CD4-positive, CD25-positive, alpha-beta regulatory T cell (primary cell): ENCODE measurements at regions not wholly inside any gene's neighbourhood (a gene's known extent, or its start where the extent isn't known, plus 50 kb on each side); places are given as distances from the start of the nearest gene placed in this dataset.

ENCODE experiments used
- ATAC-seq, 2 donors: fragments of 150-1000 bp; cut with Tn5 transposase; one replicate each; pipeline ENCODE4 v1.10.0; 2021; ENCODE audit warnings: low read depth in 2 of 2, moderate number of reproducible peaks in 2 of 2, moderate library complexity in 1 of 2
- DNase-seq, 3 donors: peaks; one replicate each; pipeline versions ENCODE4 v3.0.0 to v3.0.0-alpha.2; 2012 to 2022; ENCODE audit warnings: mixed read lengths in 1 of 3
- H3K27ac ChIP-seq: one replicate; pipeline ENCODE4 v1.7.0; 2013; ENCODE audit warnings: mild to moderate bottlenecking, low read length; ENCODE audit not compliant: insufficient read depth, poor library complexity, severe bottlenecking
- H3K27me3 ChIP-seq: one replicate; pipeline ENCODE4 v1.7.0; 2013; ENCODE audit warnings: low read length; ENCODE audit not compliant: control insufficient read depth, insufficient read depth
- H3K36me3 ChIP-seq: one replicate; pipeline ENCODE4 v1.7.0; 2013; ENCODE audit warnings: mild to moderate bottlenecking, low read length, moderate library complexity; ENCODE audit not compliant: control insufficient read depth, insufficient read depth
- H3K4me1 ChIP-seq: 2 replicates; pipeline ENCODE4 v1.7.0; 2013; ENCODE audit warnings: mild to moderate bottlenecking, low read length; ENCODE audit not compliant: insufficient read depth, control insufficient read depth, poor library complexity, severe bottlenecking
- H3K4me3 ChIP-seq: one replicate; pipeline ENCODE4 v1.7.0; 2013; ENCODE audit warnings: low read depth, mild to moderate bottlenecking, low read length, moderate library complexity
- H3K9me3 ChIP-seq, 2 experiments: 1 replicate in 1 of 2; 2 replicates in 1 of 2; pipeline ENCODE4 v1.7.0; 2013; ENCODE audit warnings: low read length in 2 of 2, mild to moderate bottlenecking in 1 of 2, moderate library complexity in 1 of 2; ENCODE audit not compliant: control insufficient read depth in 2 of 2
- H3K27ac Mint-ChIP-seq, 3 donors: one replicate each; pipeline ENCODE4 v1.8.0; 2020 to 2022; ENCODE audit warnings: mild to moderate bottlenecking in 3 of 3, mixed read lengths in 3 of 3, moderate library complexity in 2 of 3
- H3K27me3 Mint-ChIP-seq: one replicate; pipeline ENCODE4 v1.8.0; 2022; ENCODE audit warnings: mild to moderate bottlenecking, mixed read lengths
- H3K36me3 Mint-ChIP-seq: one replicate; pipeline ENCODE4 v1.8.0; 2020; ENCODE audit warnings: mixed read lengths
- H3K4me1 Mint-ChIP-seq, 4 donors: one replicate each; pipeline ENCODE4 v1.8.0; 2020 to 2022; ENCODE audit warnings: mixed read lengths in 4 of 4, mild to moderate bottlenecking in 1 of 4
- H3K4me3 Mint-ChIP-seq, 4 donors: one replicate each; pipeline ENCODE4 v1.8.0; 2020 to 2022; ENCODE audit warnings: mild to moderate bottlenecking in 4 of 4, mixed read lengths in 4 of 4, moderate library complexity in 3 of 4
- H3K9me3 Mint-ChIP-seq, 7 donors: one replicate each; pipeline ENCODE4 v1.8.0; 2020 to 2022; ENCODE audit warnings: mixed read lengths in 7 of 7, mild to moderate bottlenecking in 3 of 7, moderate library complexity in 2 of 7

DNA sequence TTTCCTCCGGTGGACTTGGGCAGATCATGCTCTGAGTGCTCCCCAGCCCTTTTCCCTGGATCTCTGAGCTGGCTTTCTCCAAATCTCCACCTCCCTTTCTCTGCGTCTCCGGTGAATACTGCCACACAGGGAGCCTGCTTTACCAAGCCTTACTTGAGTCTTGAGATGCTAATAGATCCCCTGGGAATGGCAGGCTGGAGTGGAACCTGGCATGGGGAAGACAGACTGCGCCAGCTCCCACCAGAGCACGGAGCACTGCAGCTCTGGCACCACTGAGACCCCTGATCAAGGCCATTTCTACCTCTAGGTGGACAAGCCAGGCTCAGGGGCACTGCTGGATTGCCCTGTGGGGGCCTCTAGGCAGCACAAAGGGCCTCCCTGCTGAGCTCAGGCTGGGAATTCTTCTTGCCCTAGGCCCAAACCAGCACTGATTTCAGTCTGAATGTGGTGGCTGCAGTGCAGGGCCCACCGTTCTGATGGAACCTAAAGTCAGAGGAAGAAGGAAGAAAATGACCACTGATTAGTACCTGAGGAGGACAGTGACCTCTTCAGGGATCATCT is 74.3 kb upstream of the CRHR1 start:
- Mint-ChIP-seq H3K4me3 (no peak overlapping the region), H3K27me3 (peaks cover 28% of the 10 kb centered on the region)

DNA sequence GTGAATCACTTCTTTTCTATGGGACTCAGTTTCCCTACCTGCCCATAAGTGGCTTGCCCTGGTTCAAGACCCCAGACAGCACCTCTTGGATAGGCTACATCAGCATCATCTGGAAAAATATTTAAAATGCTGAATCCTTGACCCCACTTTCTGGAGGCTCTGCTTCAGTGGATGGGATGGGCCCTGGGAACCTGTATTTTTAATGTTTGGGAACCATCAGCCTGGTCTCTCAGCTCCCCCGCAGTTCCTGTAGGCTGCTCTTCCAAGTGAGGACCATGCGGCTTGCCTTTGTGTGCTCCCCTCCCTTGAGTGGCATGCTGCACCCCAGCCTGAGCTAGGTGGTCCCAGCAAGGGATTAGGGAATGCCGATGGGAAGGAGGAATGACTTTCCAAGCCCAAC is 68.3 kb upstream of the CRHR1 start:
- H3K4me1 ChIP-seq, result no peaks in the 10 kb centered on the region
- peaks cover 40% of the 10 kb centered on the region for H3K27me3 Mint-ChIP-seq
- peaks cover 2% of the 10 kb centered on the region for H3K27me3 ChIP-seq
- H3K4me1 Mint-ChIP-seq, result no peaks in the 10 kb centered on the region
- ATAC-seq, result no peak
- H3K27ac Mint-ChIP-seq, result no peak overlapping the region
- no peak for DNase-seq
- no peaks in the 10 kb centered on the region for H3K36me3 ChIP-seq
- H3K4me3 ChIP-seq, result no peak overlapping the region
- H3K4me3 Mint-ChIP-seq, result no peak overlapping the region
- peaks cover 0 to 2% (median 0%) of the 10 kb centered on the region in 7 donors for H3K9me3 Mint-ChIP-seq
- H3K27ac ChIP-seq, result no peak overlapping the region
- peaks cover 3% of the 10 kb centered on the region for H3K36me3 Mint-ChIP-seq
- no peaks in the 10 kb centered on the region for H3K9me3 ChIP-seq

More for the DNA sequence above, 74.3 kb upstream of the CRHR1 start:
- Histone ChIP-seq H3K9me3 (no peaks in the 10 kb centered on the region), H3K4me3 (no peak overlapping the region), H3K27ac (no peak overlapping the region), H3K36me3 (no peaks in the 10 kb centered on the region), H3K4me1 (no peaks in the 10 kb centered on the region), H3K27me3 (peaks cover 2% of the 10 kb centered on the region)
- Mint-ChIP-seq H3K27ac (no peak overlapping the region), H3K9me3 (peaks cover 0 to 2% (median 0%) of the 10 kb centered on the region in 7 donors), H3K36me3 (no peaks in the 10 kb centered on the region), H3K4me1 (no peaks in the 10 kb centered on the region)
- ATAC-seq, result no peak
- DNase-seq, result no peak

DNA sequence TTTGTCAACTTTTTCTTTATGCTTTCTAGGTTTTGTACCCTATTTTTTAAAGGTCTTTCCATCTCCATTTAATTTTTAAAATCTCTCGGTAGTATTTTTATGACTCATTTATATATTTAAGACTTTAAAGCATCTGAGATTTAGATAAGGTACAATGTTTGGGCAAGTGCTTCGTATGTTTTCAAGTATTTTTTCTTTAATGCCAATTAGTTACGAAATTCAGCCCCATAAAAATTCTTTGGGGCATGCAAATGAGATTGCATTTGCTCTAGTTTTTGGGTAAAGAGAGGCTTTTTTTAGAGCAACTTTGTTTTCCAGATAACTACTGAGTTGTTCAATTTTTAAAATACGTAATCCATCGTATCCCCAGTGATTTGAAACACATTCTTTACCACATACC is 65.3 kb upstream of the CRHR1 start:
- DNase-seq (no peak), ATAC-seq (no peak)
- H3K27ac ChIP-seq, result no peak overlapping the region
- Mint-ChIP-seq H3K4me1 (no peaks in the 10 kb centered on the region), H3K27ac (no peak overlapping the region), H3K4me3 (no peak overlapping the region), H3K9me3 (peaks cover 0 to 4% (median under 1%) of the 10 kb centered on the region in 7 donors), H3K36me3 (peaks cover 3% of the 10 kb centered on the region), H3K27me3 (peaks cover 53% of the 10 kb centered on the region)
- H3K9me3 ChIP-seq, result no peaks in the 10 kb centered on the region
- no peaks in the 10 kb centered on the region for H3K4me1 ChIP-seq
- H3K4me3 ChIP-seq, result no peak overlapping the region
- peaks cover 6% of the 10 kb centered on the region for H3K27me3 ChIP-seq
- H3K36me3 ChIP-seq, result no peaks in the 10 kb centered on the region

DNA sequence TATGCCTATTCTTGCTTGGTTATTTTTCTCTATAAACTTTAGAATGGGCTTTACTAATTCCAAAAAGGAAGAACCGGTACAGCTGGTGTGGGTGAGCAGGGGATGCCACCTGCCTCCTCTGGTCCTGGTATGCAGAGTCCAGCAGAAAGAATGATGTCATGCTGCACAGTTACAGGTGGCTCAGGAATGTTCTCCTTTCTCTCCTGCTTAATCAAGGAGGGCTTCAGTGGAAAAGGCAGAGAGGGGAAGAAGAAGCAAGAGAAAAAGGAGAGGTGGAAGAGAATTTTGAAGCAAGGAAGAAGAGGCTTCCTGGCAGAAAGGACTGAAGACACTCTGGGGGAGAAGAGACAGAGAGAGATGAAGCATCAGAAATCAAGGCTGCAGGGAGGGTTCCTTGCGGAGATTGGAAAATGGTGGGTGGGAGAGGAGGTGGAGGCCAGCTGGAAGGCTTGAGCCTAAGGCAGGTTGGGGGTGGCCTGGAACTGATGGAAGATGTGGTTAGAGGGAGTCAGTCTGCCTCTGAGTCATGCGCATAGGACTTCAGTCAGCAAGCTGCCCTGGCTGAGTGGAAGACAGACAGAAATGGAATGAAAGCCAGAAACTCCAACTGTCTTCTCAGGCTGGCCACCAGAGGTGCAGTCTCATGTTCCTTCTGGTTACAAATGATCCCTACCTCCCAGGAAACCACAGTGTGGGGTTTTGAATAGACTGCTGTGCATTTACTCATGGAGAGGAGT is 64.6 kb upstream of the CRHR1 start:
- H3K27ac Mint-ChIP-seq, result no peak overlapping the region
- H3K4me3 ChIP-seq, result no peak overlapping the region
- no peaks in the 10 kb centered on the region for H3K4me1 ChIP-seq
- H3K4me1 Mint-ChIP-seq, result no peaks in the 10 kb centered on the region
- H3K27ac ChIP-seq, result no peak overlapping the region
- H3K36me3 Mint-ChIP-seq, result peaks cover 3% of the 10 kb centered on the region
- no peaks in the 10 kb centered on the region for H3K36me3 ChIP-seq
- peaks cover 0 to 4% of the 10 kb centered on the region in 2 experiments for H3K9me3 ChIP-seq
- H3K27me3 Mint-ChIP-seq, result peaks cover 55% of the 10 kb centered on the region
- H3K27me3 ChIP-seq, result peaks cover 6% of the 10 kb centered on the region
- no peak for ATAC-seq
- DNase-seq, result no peak
- no peak overlapping the region for H3K4me3 Mint-ChIP-seq
- H3K9me3 Mint-ChIP-seq, result peaks cover 0 to 5% (median 3%) of the 10 kb centered on the region in 7 donors

DNA sequence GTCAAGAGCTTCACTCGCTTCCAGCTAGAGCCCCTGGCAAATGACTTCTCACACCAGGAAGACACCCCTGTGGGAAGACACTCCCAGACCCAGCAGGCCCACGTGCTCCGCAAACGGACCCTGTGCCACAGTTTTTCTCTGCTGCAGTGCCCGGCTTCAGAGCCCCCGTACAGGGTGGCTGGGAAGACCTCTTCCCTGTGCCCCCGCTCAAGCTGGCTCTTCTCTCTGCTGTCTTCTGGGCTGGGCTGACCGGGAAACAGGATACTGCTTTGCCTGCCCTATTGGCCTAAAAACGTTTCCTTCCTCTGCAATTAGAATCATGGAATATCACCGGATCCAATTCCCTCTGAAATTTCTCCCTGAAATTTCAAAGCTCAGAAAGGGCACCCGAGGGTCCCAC is 63.7 kb upstream of the CRHR1 start:
- Mint-ChIP-seq H3K27me3 (peaks cover 59% of the 10 kb centered on the region), H3K36me3 (peaks cover 3% of the 10 kb centered on the region), H3K4me3 (no peak overlapping the region), H3K27ac (no peak overlapping the region), H3K9me3 (peaks cover 0 to 9% (median 3%) of the 10 kb centered on the region in 7 donors), H3K4me1 (no peaks in the 10 kb centered on the region)
- no peaks in the 10 kb centered on the region for H3K36me3 ChIP-seq
- no peak for DNase-seq
- H3K4me3 ChIP-seq, result no peak overlapping the region
- H3K9me3 ChIP-seq, result peaks cover 0 to 4% of the 10 kb centered on the region in 2 experiments
- H3K27me3 ChIP-seq, result peaks cover 6% of the 10 kb centered on the region
- no peaks in the 10 kb centered on the region for H3K4me1 ChIP-seq
- no peak for ATAC-seq
- no peak overlapping the region for H3K27ac ChIP-seq

DNA sequence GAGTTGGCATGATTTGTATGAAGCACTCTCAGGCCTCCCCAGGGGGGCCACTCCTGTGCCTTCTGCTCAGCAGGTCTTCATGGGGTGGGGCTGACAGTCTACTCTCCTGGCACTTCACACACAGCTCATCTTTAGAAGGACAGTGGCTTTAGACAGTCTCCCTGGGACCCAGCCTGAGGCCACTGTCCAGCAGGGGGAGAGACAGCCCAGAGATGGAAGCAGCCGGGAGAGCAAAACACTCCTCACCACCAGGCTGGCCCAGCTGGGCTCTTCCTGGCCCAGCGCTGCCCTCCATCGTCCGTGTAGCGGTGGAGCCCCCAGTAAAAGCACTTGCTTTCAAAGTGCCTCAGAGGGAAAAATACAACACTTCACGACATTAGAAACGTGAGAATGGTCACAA is 62.0 kb upstream of the CRHR1 start:
- peaks cover 0 to 4% of the 10 kb centered on the region in 2 experiments for H3K9me3 ChIP-seq
- H3K36me3 Mint-ChIP-seq, result peaks cover 3% of the 10 kb centered on the region
- no peak for DNase-seq
- H3K27ac ChIP-seq, result no peak overlapping the region
- no peaks in the 10 kb centered on the region for H3K36me3 ChIP-seq
- no peaks in the 10 kb centered on the region for H3K4me1 ChIP-seq
- H3K4me1 Mint-ChIP-seq, result no peaks in the 10 kb centered on the region
- no peak overlapping the region for H3K4me3 Mint-ChIP-seq
- peaks cover 0 to 10% (median 4%) of the 10 kb centered on the region in 7 donors for H3K9me3 Mint-ChIP-seq
- peaks cover 60% of the 10 kb centered on the region for H3K27me3 Mint-ChIP-seq
- H3K27me3 ChIP-seq, result peaks cover 6% of the 10 kb centered on the region
- H3K4me3 ChIP-seq, result no peak overlapping the region
- H3K27ac Mint-ChIP-seq, result no peak overlapping the region
- ATAC-seq, result no peak

DNA sequence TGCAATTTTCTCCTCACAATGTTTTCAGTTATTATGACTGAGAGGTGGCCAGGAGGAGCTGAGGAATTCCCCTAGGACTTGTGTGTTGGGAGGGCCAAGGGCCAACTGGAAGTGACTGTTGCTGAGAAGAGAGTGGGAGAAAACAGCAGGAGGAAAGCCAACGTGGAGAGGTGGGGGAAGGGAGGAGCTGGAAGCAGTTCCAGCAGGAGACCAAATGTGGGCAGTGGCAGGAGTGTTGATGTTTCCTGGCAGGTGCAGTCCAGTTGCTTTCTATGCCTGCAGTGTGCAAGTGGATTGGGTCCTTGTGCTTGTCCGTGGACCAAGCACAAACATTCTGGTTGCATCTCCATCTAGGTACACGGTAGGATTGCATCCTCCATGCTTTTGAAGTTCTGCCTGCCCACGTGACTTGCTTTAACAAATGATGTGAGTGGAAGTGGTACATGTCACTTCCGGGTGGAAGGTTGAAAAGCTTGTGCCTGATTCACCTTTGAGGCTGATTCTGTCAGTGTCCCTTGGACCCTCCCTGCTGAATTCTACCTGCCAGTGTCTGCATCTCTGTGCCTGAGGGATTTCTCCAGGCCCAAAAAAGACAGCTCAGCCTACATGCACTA is 54.7 kb upstream of the CRHR1 start:
- no peaks in the 10 kb centered on the region for H3K4me1 Mint-ChIP-seq
- H3K27ac Mint-ChIP-seq, result peak overlapping the region in 1 of 3 donors; percentile 39
- H3K4me3 ChIP-seq, result no peak overlapping the region
- peaks cover 7 to 14% of the 10 kb centered on the region in 2 experiments for H3K9me3 ChIP-seq
- H3K27ac ChIP-seq, result no peak overlapping the region
- H3K27me3 ChIP-seq, result peaks cover 4% of the 10 kb centered on the region
- H3K4me3 Mint-ChIP-seq, result no peak overlapping the region
- no peaks in the 10 kb centered on the region for H3K4me1 ChIP-seq
- DNase-seq (no peak), ATAC-seq (no peak)
- H3K27me3 Mint-ChIP-seq, result peaks cover 14% of the 10 kb centered on the region
- H3K36me3 ChIP-seq, result no peaks in the 10 kb centered on the region
- H3K36me3 Mint-ChIP-seq, result no peaks in the 10 kb centered on the region
- H3K9me3 Mint-ChIP-seq, result peaks cover 0 to 29% (median 16%) of the 10 kb centered on the region in 7 donors
